Thoracic aorta (tissue), 2 donors: ENCODE measurements at regions not wholly inside any gene's neighbourhood (a gene's known extent, or its start where the extent isn't known, plus 50 kb on each side); places are given as distances from the start of the nearest gene placed in this dataset.

Experiments used
- ATAC-seq: fragments of 150-250 bp; one replicate; pipeline ENCODE4 v1.8.0; 2017; ENCODE audit warnings: low read depth; ENCODE audit not compliant: insufficient number of reproducible peaks, low FRiP score
- DNase-seq: peaks from one replicate; pipeline ENCODE4 v3.0.0-alpha.2; 2020; ENCODE audit warnings: low spot score
- H3K27ac ChIP-seq, 2 donors: fragments of 200-600 bp; sonication (generic); 1 replicate in 1 of 2; 2 replicates in 1 of 2; pipeline ENCODE4 v1.5.1; 2016; ENCODE audit warnings: mild to moderate bottlenecking in 2 of 2, moderate library complexity in 2 of 2
- H3K27me3 ChIP-seq: fragments of 200-600 bp; sonication (generic); replicated peaks from 2 replicates; pipeline ENCODE4 v1.6.0; 2016; ENCODE audit warnings: mild to moderate bottlenecking; ENCODE audit not compliant: insufficient read depth
- H3K36me3 ChIP-seq: fragments of 200-600 bp; sonication (generic); one replicate; pipeline ENCODE4 v1.5.1; 2016
- H3K4me1 ChIP-seq, 2 donors: fragments of 200-600 bp; sonication (generic); 1 replicate in 1 of 2; 2 replicates in 1 of 2; pipeline versions ENCODE4 v1.5.1 to v1.6.0; 2016; ENCODE audit warnings: low read depth in 2 of 2, mild to moderate bottlenecking in 1 of 2; ENCODE audit not compliant: control insufficient read depth in 1 of 2
- H3K4me3 ChIP-seq: fragments of 200-600 bp; sonication (generic); 2 replicates; pipeline ENCODE4 v1.5.1; 2016; ENCODE audit warnings: mild to moderate bottlenecking
- H3K9me3 ChIP-seq: fragments of 200-600 bp; sonication (generic); 2 replicates; pipeline ENCODE4 v1.5.1; 2016
- CTCF ChIP-seq: fragments of 200-600 bp; sonication (generic); IDR thresholded peaks from one replicate; pipeline ENCODE4 v1.5.1; 2019; ENCODE audit warnings: antibody characterized with exemption

- no peak overlapping the region for H3K27ac ChIP-seq
- ATAC-seq: no peak
- DNase-seq: no peak
- H3K9me3 ChIP-seq: no peaks in the 10 kb centered on the region
- H3K36me3 ChIP-seq: no peaks in the 10 kb centered on the region
- H3K4me1 ChIP-seq: peaks cover 3 to 57% of the 10 kb centered on the region in 2 donors
- no peak for TF ChIP-seq CTCF
- no peak overlapping the region for H3K4me3 ChIP-seq
- H3K27me3 ChIP-seq: no peaks in the 10 kb centered on the region
These were observed 119.3 kb upstream of the PKDCC start for GRCh38 chr2:41928526-41928925.

- Histone ChIP-seq H3K4me3 (no peak overlapping the region), H3K27me3 (no peaks in the 10 kb centered on the region), H3K36me3 (no peaks in the 10 kb centered on the region), H3K4me1 (peaks cover 3 to 67% of the 10 kb centered on the region in 2 donors), H3K27ac (no peak overlapping the region), H3K9me3 (no peaks in the 10 kb centered on the region)
- DNase-seq (no peak), ATAC-seq (no peak)
- TF ChIP-seq CTCF: no peak
These were observed 116.8 kb upstream of the PKDCC start for GRCh38 chr2:41930807-41931566.

GRCh38 chr2:41932241-41933045 is 115.4 kb upstream of the PKDCC start:
- peaks cover 0 to 67% of the 10 kb centered on the region in 2 donors for H3K4me1 ChIP-seq

GRCh38 chr2:41933046-41933420 is 114.8 kb upstream of the PKDCC start:
- Histone ChIP-seq H3K4me3 (no peak overlapping the region), H3K27ac (no peak overlapping the region), H3K36me3 (no peaks in the 10 kb centered on the region), H3K9me3 (no peaks in the 10 kb centered on the region), H3K27me3 (no peaks in the 10 kb centered on the region), H3K4me1 (peaks cover 5 to 67% of the 10 kb centered on the region in 2 donors)
- TF ChIP-seq CTCF: no peak
- ATAC-seq (no peak), DNase-seq (no peak)

More at GRCh38 chr2:41932241-41933045, 115.4 kb upstream of the PKDCC start:
- DNase-seq: no peak
- TF ChIP-seq CTCF: no peak
- ATAC-seq: no peak
- Histone ChIP-seq H3K9me3 (no peaks in the 10 kb centered on the region), H3K27ac (no peak overlapping the region), H3K4me3 (no peak overlapping the region), H3K27me3 (no peaks in the 10 kb centered on the region), H3K36me3 (no peaks in the 10 kb centered on the region)

- Histone ChIP-seq H3K36me3 (no peaks in the 10 kb centered on the region), H3K27ac (peak overlapping the region in 1 of 2 donors; percentile 13), H3K4me1 (peaks cover 8 to 69% of the 10 kb centered on the region in 2 donors), H3K27me3 (no peaks in the 10 kb centered on the region), H3K4me3 (no peak overlapping the region), H3K9me3 (no peaks in the 10 kb centered on the region)
- ATAC-seq (no peak), DNase-seq (no peak)
- no peak for TF ChIP-seq CTCF
These were observed 114.1 kb upstream of the PKDCC start for GRCh38 chr2:41933585-41934320.
